ENCODE measurements at regions not wholly inside any gene's neighbourhood (a gene's known extent, or its start where the extent isn't known, plus 50 kb on each side); places are given as distances from the start of the nearest gene placed in this dataset.
"Not testable (repeated sequence)": the region's sequence is repeated elsewhere in the genome, so short reads cannot be mapped to it uniquely, and the experiment has no call there.

- H3K27me3 Mint-ChIP-seq (ENCODE audit: insufficient read depth, unreplicated experiment): no peaks in the 10 kb centered on the region
Observed at GRCh38 chr10:3955493-3955892, 170.5 kb upstream of the KLF6 start.

DNA sequence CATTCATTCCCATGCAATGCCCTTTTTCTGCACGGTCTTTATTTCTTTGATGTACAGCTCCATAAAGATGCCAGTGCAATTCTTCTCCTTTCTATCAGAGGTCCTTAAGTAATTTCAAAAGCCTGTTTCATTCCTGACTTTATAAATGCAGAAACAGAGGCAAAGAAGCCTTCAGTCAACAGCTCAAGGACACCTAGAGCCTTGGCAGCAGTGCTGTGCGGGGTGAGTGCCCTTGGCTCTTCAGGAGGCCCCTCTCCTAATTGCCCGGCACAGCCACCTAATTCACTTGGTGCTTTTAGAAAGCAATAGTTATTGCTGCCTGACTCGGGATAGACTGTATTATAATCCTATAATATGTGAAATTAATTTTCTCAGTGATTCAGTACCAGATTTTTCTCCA lies 169.6 kb upstream of the KLF6 start:
- CTCF ChIA-PET: no interaction called here
- intact Hi-C loops (cut with micrococcal nuclease; ENCODE audit: unreplicated experiment): no loop called here
- no peaks in the 10 kb centered on the region for H3K4me1 ChIP-seq
- TF ChIP-seq, protein P1, sequence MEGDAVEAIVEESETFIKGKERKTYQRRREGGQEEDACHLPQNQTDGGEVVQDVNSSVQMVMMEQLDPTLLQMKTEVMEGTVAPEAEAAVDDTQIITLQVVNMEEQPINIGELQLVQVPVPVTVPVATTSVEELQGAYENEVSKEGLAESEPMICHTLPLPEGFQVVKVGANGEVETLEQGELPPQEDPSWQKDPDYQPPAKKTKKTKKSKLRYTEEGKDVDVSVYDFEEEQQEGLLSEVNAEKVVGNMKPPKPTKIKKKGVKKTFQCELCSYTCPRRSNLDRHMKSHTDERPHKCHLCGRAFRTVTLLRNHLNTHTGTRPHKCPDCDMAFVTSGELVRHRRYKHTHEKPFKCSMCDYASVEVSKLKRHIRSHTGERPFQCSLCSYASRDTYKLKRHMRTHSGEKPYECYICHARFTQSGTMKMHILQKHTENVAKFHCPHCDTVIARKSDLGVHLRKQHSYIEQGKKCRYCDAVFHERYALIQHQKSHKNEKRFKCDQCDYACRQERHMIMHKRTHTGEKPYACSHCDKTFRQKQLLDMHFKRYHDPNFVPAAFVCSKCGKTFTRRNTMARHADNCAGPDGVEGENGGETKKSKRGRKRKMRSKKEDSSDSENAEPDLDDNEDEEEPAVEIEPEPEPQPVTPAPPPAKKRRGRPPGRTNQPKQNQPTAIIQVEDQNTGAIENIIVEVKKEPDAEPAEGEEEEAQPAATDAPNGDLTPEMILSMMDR (IDR thresholded peaks at IDR 0.05; ENCODE audit: insufficient read depth in 1 of 2, low read depth in 1 of 2, low read length in 1 of 2, severe bottlenecking in 1 of 2, unreplicated experiment in 1 of 2): no peak
- no peaks in the 10 kb centered on the region for H3K9me3 ChIP-seq
- H3K36me3 ChIP-seq (ENCODE audit: control insufficient read depth, insufficient read depth, low read length): no peaks in the 10 kb centered on the region
- no peak for DNase-seq
- H3K27me3 ChIP-seq (replicated peaks; ENCODE audit: control insufficient read depth, insufficient read depth, low read length): no peaks in the 10 kb centered on the region
- POLR2A ChIA-PET: no interaction called here
- Mint-ChIP-seq H3K27me3 (ENCODE audit: insufficient read depth, unreplicated experiment) (no peaks in the 10 kb centered on the region), H3K27ac (ENCODE audit: unreplicated experiment) (no peak overlapping the region), H3K9me3 (ENCODE audit: unreplicated experiment) (no peaks in the 10 kb centered on the region), H3K36me3 (ENCODE audit: insufficient read depth, unreplicated experiment) (no peaks in the 10 kb centered on the region), H3K4me3 (ENCODE audit: unreplicated experiment) (no peak overlapping the region), H3K4me1 (ENCODE audit: low read depth, unreplicated experiment) (peaks cover 9% of the 10 kb centered on the region)
- BruUV-seq (replicated peaks): no TSS peak
- H3K4me3 ChIP-seq (ENCODE audit: low read depth, low read length): no peak overlapping the region

More at GRCh38 chr10:3955493-3955892, 170.5 kb upstream of the KLF6 start:
- TF ChIP-seq, protein P1 (IDR thresholded peaks at IDR 0.05; ENCODE audit: insufficient read depth in 1 of 2, low read depth in 1 of 2, low read length in 1 of 2, severe bottlenecking in 1 of 2, unreplicated experiment in 1 of 2): no peak
- Histone ChIP-seq H3K4me3 (ENCODE audit: low read depth, low read length) (no peak overlapping the region), H3K4me1 (no peaks in the 10 kb centered on the region), H3K27me3 (replicated peaks; ENCODE audit: control insufficient read depth, insufficient read depth, low read length) (no peaks in the 10 kb centered on the region), H3K36me3 (ENCODE audit: control insufficient read depth, insufficient read depth, low read length) (no peaks in the 10 kb centered on the region), H3K9me3 (no peaks in the 10 kb centered on the region)
- Mint-ChIP-seq H3K4me3 (ENCODE audit: unreplicated experiment) (no peak overlapping the region), H3K9me3 (ENCODE audit: unreplicated experiment) (no peaks in the 10 kb centered on the region), H3K36me3 (ENCODE audit: insufficient read depth, unreplicated experiment) (no peaks in the 10 kb centered on the region), H3K27ac (ENCODE audit: unreplicated experiment) (no peak overlapping the region), H3K4me1 (ENCODE audit: low read depth, unreplicated experiment) (peaks cover 9% of the 10 kb centered on the region)
- BruUV-seq (replicated peaks): no TSS peak
- ChIA-PET CTCF (no interaction called here), POLR2A (no interaction called here)
- intact Hi-C loops (cut with micrococcal nuclease; ENCODE audit: unreplicated experiment): no loop called here
- DNase-seq: no peak

- H3K27ac Mint-ChIP-seq (ENCODE audit: unreplicated experiment); H3K36me3 ChIP-seq (ENCODE audit: control insufficient read depth, insufficient read depth, low read length); H3K4me1 ChIP-seq; H3K27me3 Mint-ChIP-seq (ENCODE audit: insufficient read depth, unreplicated experiment); H3K4me1 Mint-ChIP-seq (ENCODE audit: low read depth, unreplicated experiment); H3K9me3 Mint-ChIP-seq (ENCODE audit: unreplicated experiment); POLR2A ChIA-PET; intact Hi-C loops (cut with micrococcal nuclease; ENCODE audit: unreplicated experiment); CTCF ChIA-PET; H3K9me3 ChIP-seq; DNase-seq; BruUV-seq (replicated peaks); H3K4me3 Mint-ChIP-seq (ENCODE audit: unreplicated experiment); H3K4me3 ChIP-seq (ENCODE audit: low read depth, low read length); H3K36me3 Mint-ChIP-seq (ENCODE audit: insufficient read depth, unreplicated experiment); H3K27me3 ChIP-seq (replicated peaks; ENCODE audit: control insufficient read depth, insufficient read depth, low read length): not testable (repeated sequence)
Observed at GRCh38 chr10:3954007-3954406, 169.0 kb upstream of the KLF6 start.

GRCh38 chr10:3951993-3952392 lies 167.0 kb upstream of the KLF6 start:
- no peaks in the 10 kb centered on the region for H3K36me3 Mint-ChIP-seq (ENCODE audit: insufficient read depth, unreplicated experiment)
- Histone ChIP-seq H3K9me3 (no peaks in the 10 kb centered on the region), H3K4me3 (ENCODE audit: low read depth, low read length) (no peak overlapping the region), H3K27me3 (replicated peaks; ENCODE audit: control insufficient read depth, insufficient read depth, low read length) (no peaks in the 10 kb centered on the region), H3K4me1 (no peaks in the 10 kb centered on the region), H3K36me3 (ENCODE audit: control insufficient read depth, insufficient read depth, low read length) (no peaks in the 10 kb centered on the region)
- ChIA-PET CTCF (no interaction called here), POLR2A (no interaction called here)
- H3K4me1 Mint-ChIP-seq (ENCODE audit: low read depth, unreplicated experiment): peaks cover 14% of the 10 kb centered on the region
- TF ChIP-seq, protein P1 (IDR thresholded peaks at IDR 0.05; ENCODE audit: insufficient read depth in 1 of 2, low read depth in 1 of 2, low read length in 1 of 2, severe bottlenecking in 1 of 2, unreplicated experiment in 1 of 2): no peak
- DNase-seq: no peak
- no peak overlapping the region for H3K27ac Mint-ChIP-seq (ENCODE audit: unreplicated experiment)
- H3K9me3 Mint-ChIP-seq (ENCODE audit: unreplicated experiment): no peaks in the 10 kb centered on the region
- no peaks in the 10 kb centered on the region for H3K27me3 Mint-ChIP-seq (ENCODE audit: insufficient read depth, unreplicated experiment)
- intact Hi-C loops (cut with micrococcal nuclease; ENCODE audit: unreplicated experiment): no loop called here
- H3K4me3 Mint-ChIP-seq (ENCODE audit: unreplicated experiment): no peak overlapping the region
- BruUV-seq (replicated peaks): no TSS peak
